Activated CD4-positive, alpha-beta memory T cell treated with anti-CD3 and anti-CD28 coated beads for 36 hours (primary cell): ENCODE measurements at regions not wholly inside any gene's neighbourhood (a gene's known extent, or its start where the extent isn't known, plus 50 kb on each side); places are given as distances from the start of the nearest gene placed in this dataset.

Source experiments
- CTCF ChIA-PET: fragments of 350-600 bp; sonication (Branson Sonifier 250); formaldehyde crosslinking; loops from one replicate; lab custom pipeline; 2021; ENCODE audit warnings: antibody characterized with exemption, inconsistent platforms; lab: Charles Lee
- POLR2A ChIA-PET: fragments of 350-600 bp; sonication (Branson Sonifier 250); formaldehyde crosslinking; loops from one replicate; lab custom pipeline; 2021; ENCODE audit warnings: antibody characterized with exemption; lab: Charles Lee
- DNase-seq: peaks from one replicate; pipeline ENCODE4 v3.0.0-alpha.2; 2020
- H3K27ac Mint-ChIP-seq: one replicate; pipeline ENCODE4 v1.8.0; 2021; ENCODE audit warnings: mixed read lengths
- H3K27me3 Mint-ChIP-seq: one replicate; pipeline ENCODE4 v1.8.0; 2021; ENCODE audit warnings: mixed read lengths
- H3K36me3 Mint-ChIP-seq: one replicate; pipeline ENCODE4 v1.8.0; 2021; ENCODE audit warnings: mixed read lengths
- H3K4me1 Mint-ChIP-seq: one replicate; pipeline ENCODE4 v1.8.0; 2021; ENCODE audit warnings: low read depth, mixed read lengths
- H3K4me3 Mint-ChIP-seq: one replicate; pipeline ENCODE4 v1.8.0; 2021; ENCODE audit warnings: mild to moderate bottlenecking, mixed read lengths
- H3K9me3 Mint-ChIP-seq: one replicate; pipeline ENCODE4 v1.8.0; 2021; ENCODE audit warnings: mixed read lengths
- intact Hi-C: fragments of 100-400 bp; cut with micrococcal nuclease; formaldehyde crosslinking; loops from one replicate; pipeline ENCODE4 v1.15.1; 2023

DNA sequence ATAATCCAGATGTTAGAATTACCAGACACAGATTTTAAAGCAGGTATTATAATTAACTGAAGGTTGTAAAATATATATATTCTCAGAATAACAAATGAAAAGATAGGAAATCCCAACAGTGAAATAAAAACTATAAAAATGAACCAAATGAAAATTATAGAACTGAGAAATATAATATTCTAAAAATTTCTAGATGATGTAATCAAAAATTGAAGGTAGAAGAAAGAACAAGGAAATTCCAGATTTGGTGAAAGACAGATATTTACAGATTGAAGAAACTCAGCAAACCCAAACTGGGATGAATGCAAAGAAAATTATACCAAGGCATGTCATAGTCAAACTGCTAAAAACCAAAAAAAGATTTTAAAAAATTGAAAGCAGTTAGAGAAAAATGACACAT lies 729.4 kb downstream of the MATN1 start:
- Mint-ChIP-seq H3K9me3 (peaks cover 21% of the 10 kb centered on the region), H3K36me3 (peaks cover 5% of the 10 kb centered on the region), H3K4me3 (no peak overlapping the region), H3K27me3 (peaks cover 2% of the 10 kb centered on the region), H3K4me1 (no peaks in the 10 kb centered on the region), H3K27ac (no peak overlapping the region)
- no peak for DNase-seq
- POLR2A ChIA-PET: no interaction called here
- CTCF ChIA-PET: no interaction called here
- intact Hi-C loops: no loop called here

DNA sequence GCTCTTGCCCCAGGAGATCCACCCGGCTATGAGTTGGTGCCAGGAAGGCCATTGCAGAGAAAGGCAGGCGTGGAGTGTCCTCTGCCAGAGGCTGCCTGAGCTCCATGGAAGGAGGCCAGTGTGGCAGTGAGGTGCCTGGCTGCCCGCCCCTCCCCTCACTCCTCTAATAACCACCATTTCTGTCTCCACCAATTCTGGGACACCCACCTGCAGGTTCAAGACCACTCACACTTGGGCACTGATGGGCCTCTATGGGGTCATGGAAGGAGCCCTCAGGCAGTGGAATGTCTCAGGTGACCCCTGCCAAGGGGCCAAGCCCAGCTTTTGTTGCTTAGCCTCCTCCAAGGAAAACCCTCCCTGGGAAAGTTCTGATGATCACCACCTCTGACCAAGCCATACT lies 731.6 kb downstream of the MATN1 start:
- Mint-ChIP-seq H3K27ac (no peak overlapping the region), H3K27me3 (peaks cover 2% of the 10 kb centered on the region), H3K4me1 (no peaks in the 10 kb centered on the region), H3K9me3 (peaks cover 21% of the 10 kb centered on the region), H3K36me3 (peaks cover 5% of the 10 kb centered on the region), H3K4me3 (no peak overlapping the region)
- CTCF ChIA-PET: no interaction called here
- intact Hi-C loops: no loop called here
- POLR2A ChIA-PET: no interaction called here
- no peak for DNase-seq

DNA sequence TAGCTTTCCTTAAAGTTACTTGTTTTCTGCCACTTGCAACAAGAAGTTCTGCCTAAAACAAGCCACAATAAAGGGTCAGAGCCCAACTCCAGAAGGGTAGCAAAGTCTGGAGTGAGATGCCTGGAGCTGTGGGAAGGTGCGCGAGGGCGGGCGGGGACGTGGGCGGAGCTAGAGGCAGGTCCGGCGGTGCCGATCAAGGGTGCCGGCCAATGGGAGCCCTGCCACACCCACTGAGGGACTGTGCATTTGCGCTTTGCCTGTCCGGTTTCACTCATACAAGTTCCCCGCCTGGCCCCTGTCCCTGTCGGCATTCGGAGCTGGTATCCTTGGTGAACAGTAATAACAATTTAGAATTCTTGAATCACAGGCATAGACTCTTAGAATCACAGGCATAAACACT lies 732.4 kb downstream of the MATN1 start:
- ChIA-PET CTCF (no interaction called here), POLR2A (no interaction called here)
- H3K4me1 Mint-ChIP-seq: no peaks in the 10 kb centered on the region
- peaks cover 21% of the 10 kb centered on the region for H3K9me3 Mint-ChIP-seq
- H3K4me3 Mint-ChIP-seq: no peak overlapping the region
- no peak for DNase-seq
- intact Hi-C loops: no loop called here
- H3K27me3 Mint-ChIP-seq: peaks cover 5% of the 10 kb centered on the region
- H3K36me3 Mint-ChIP-seq: peaks cover 5% of the 10 kb centered on the region
- H3K27ac Mint-ChIP-seq: no peak overlapping the region

DNA sequence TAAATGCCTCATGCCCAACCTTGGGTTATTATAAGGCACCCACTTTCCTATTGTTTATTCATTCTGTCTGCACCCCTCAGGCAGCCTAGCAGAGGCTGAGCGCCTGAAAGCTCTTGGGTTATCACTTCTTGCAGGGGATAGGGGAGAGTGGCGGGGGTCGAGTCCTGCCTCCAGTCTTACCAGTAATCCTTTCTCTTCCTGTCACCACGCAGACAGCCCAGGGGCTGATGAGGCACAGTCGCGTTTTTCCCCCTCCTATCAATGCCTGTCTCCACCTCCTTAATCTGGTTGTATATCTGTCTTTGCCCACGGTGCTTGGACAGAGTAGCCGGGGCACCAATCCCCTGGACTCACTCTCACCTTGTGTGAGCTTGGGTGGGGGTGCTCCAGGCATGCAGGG lies 733.1 kb downstream of the MATN1 start:
- CTCF ChIA-PET: no interaction called here
- Mint-ChIP-seq H3K9me3 (peaks cover 21% of the 10 kb centered on the region), H3K4me3 (no peak overlapping the region), H3K36me3 (peaks cover 5% of the 10 kb centered on the region), H3K27ac (no peak overlapping the region), H3K27me3 (peaks cover 6% of the 10 kb centered on the region), H3K4me1 (no peaks in the 10 kb centered on the region)
- intact Hi-C loops: no loop called here
- POLR2A ChIA-PET: interaction anchor here (0.6 kb wide), 1 partner anchor 279 kb away, joined by 3 read pairs; no protein-coding TSS in a partner anchor
- DNase-seq: no peak

DNA sequence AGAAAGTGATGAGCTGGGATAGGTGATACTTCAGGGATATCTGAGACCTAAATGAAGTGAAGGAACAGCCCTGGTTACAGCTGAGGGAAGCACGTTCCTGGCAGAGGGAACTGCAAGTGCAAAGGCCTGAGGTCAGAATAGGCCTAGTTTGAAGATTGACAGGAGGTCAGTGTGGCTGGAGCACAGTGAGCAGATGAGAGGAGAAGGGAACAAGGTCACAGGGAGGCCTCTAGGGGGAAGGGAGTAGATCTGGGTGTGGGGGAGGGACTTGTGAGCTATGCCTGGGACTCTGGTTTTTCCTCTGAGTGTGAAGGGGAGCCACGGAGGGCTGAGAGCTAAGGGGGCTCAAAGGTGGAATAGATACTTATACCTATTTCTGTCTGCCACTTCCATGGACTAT lies 736.4 kb downstream of the MATN1 start:
- H3K4me1 Mint-ChIP-seq: no peaks in the 10 kb centered on the region
- H3K36me3 Mint-ChIP-seq: no peaks in the 10 kb centered on the region
- POLR2A ChIA-PET: no interaction called here
- H3K27ac Mint-ChIP-seq: no peak overlapping the region
- no peak overlapping the region for H3K4me3 Mint-ChIP-seq
- no peak for DNase-seq
- intact Hi-C loops: no loop called here
- CTCF ChIA-PET: no interaction called here
- H3K27me3 Mint-ChIP-seq: peaks cover 13% of the 10 kb centered on the region
- H3K9me3 Mint-ChIP-seq: no peaks in the 10 kb centered on the region

DNA sequence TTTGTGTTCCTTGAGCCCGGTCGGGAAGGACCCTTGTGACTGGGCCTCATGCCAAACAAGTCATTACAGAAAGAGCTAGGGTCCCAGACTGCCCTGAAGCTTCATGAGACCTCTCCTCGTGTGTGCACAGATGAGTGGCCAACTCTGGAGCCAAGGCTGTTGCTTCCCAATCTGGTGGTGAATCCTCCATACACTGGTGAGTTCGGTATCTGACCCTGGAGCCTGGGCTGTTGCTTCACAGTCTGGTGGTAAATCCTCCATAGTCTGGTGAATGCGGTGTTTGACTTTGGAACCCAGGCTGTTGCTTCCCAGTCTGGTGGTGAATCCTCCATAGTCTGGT lies 737.8 kb downstream of the MATN1 start:
- H3K9me3 Mint-ChIP-seq: no peaks in the 10 kb centered on the region
- CTCF ChIA-PET: no interaction called here
- intact Hi-C loops: no loop called here
- no peaks in the 10 kb centered on the region for H3K36me3 Mint-ChIP-seq
- peaks cover 16% of the 10 kb centered on the region for H3K27me3 Mint-ChIP-seq
- DNase-seq: no peak
- H3K4me1 Mint-ChIP-seq: no peaks in the 10 kb centered on the region
- no peak overlapping the region for H3K27ac Mint-ChIP-seq
- POLR2A ChIA-PET: no interaction called here
- no peak overlapping the region for H3K4me3 Mint-ChIP-seq

DNA sequence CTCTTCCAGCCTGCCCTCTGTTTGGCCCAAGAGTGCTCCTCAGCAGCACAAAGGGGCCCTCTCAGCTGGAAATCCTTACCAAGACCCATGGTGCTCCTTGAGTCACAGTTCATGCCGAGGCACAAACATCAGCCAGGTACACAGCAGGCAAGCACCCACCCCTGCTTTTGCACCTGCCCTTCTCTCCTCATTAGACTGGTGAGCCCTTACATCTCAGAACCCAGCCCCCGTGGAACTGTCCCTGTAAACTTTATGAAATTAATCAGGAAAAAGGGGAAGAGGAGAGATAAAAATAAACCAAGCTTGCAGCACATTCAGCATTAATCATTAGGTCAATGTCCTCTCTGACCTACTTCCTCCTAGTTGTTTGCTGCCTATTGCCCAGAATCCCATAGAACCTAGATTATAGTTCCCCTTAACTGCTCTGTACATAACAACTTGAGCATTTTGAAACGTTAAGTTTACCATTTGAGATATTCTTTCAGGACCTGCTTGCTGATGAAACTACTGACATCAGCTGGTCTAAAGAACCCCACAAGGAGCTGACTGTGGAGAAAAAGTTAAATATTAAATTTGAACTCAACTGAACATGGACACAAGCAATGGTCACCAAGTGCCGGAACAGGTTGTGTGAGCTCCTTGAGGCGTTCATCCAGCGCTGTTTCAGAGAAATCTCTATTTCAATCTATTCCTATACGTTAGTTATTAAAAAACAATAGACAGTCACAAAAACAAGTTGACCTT lies 738.4 kb downstream of the MATN1 start:
- ChIA-PET POLR2A (no interaction called here), CTCF (no interaction called here)
- no peak for DNase-seq
- H3K36me3 Mint-ChIP-seq: no peaks in the 10 kb centered on the region
- no peaks in the 10 kb centered on the region for H3K9me3 Mint-ChIP-seq
- no peak overlapping the region for H3K27ac Mint-ChIP-seq
- no peak overlapping the region for H3K4me3 Mint-ChIP-seq
- H3K27me3 Mint-ChIP-seq: peaks cover 16% of the 10 kb centered on the region
- intact Hi-C loops: no loop called here
- H3K4me1 Mint-ChIP-seq: no peaks in the 10 kb centered on the region

DNA sequence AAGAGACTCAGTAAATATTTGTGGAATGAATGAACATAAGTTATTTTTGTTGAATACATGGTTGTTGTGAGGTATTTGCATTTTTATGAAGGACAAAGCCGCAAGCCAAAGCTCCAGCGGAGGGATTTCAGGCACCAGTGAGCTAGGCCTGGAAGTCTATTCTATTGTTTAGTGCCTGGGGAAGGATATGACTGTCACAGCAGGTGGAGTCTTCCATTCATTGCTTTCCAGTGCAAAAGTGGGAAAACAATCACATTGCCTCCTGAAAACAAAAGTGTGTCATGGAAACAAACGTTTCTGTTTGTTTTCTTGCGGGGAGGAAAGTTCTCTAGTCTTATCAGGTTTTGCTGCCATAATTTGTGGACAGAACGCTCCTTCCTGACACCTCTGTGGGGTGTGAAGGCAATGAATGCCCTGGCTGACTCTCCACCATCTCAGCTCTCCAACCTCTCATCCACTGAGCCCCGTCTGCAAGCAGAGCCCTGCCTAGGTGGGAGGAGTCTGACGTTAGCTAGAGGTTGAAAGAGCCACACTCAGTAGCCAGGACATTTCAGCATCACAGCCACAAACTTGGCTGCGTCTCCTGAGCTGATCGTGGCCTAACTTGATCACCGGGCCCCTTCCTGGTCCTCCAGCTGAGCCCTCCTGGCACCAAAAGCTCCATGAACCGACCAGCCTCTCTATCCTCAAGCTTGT lies 739.1 kb downstream of the MATN1 start:
- intact Hi-C loops: no loop called here
- CTCF ChIA-PET: no interaction called here
- H3K36me3 Mint-ChIP-seq: no peaks in the 10 kb centered on the region

DNA sequence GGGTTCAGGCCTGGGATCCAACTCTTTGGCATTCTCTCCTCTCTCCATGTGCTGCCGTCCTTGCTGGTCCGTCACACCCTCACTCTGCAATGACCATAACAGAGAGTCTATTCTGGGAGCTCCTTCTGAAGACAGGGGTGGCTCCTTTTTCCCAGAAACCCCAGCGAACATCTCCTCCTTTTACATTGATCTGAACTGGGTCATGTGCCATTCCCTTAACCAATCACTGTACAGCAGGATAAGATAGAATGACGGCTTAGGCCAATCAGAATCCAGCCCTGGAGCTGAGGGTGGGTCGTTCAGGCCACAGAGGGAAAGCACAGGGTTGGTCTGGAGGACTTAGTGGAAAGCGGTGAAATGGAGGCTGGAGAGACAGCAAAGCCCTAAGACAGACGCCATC lies 740.1 kb downstream of the MATN1 start:
- no peaks in the 10 kb centered on the region for H3K36me3 Mint-ChIP-seq
- ChIA-PET CTCF (no interaction called here), POLR2A (no interaction called here)
- H3K27ac Mint-ChIP-seq: no peak overlapping the region
- H3K9me3 Mint-ChIP-seq: no peaks in the 10 kb centered on the region
- no peak overlapping the region for H3K4me3 Mint-ChIP-seq
- no peak for DNase-seq
- intact Hi-C loops: no loop called here
- H3K4me1 Mint-ChIP-seq: no peaks in the 10 kb centered on the region
- H3K27me3 Mint-ChIP-seq: peaks cover 16% of the 10 kb centered on the region

More for the DNA sequence above, 739.1 kb downstream of the MATN1 start:
- Mint-ChIP-seq H3K4me3 (no peak overlapping the region), H3K27me3 (peaks cover 16% of the 10 kb centered on the region), H3K27ac (no peak overlapping the region), H3K9me3 (no peaks in the 10 kb centered on the region), H3K4me1 (no peaks in the 10 kb centered on the region)
- POLR2A ChIA-PET: no interaction called here
- no peak for DNase-seq

DNA sequence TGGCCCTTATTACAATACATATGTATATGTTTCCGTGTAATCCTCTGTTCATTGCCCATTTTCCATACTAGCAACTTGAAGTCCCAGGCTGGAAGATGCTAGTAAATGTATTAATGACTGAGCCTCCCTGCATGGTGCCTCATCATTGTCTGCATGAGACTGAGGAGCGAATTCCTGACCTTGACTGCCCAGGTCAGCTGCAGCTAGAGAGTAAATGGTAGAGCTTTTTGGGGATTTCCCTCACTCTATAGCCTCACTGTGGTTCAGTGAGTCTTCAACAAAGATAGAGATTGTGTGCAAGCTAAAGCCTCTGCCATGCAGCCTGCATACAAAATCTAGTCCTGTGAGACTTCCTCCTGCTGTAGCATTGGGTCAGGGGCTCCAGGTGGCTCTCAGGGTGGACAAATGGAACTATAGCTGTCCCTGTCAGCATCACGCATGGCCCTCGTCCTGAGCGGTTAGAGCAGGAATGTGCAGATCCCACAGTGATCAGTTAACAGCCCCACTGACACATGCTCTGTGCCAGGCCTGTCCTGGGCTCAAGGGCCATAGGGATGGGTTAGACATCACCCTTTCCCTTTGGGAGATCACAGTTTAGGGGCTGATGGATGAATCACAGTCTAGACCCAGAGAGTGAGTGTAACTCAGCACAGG lies 741.7 kb downstream of the MATN1 start:
- Mint-ChIP-seq H3K27me3 (peaks cover 18% of the 10 kb centered on the region), H3K27ac (no peak overlapping the region), H3K4me3 (no peak overlapping the region), H3K36me3 (no peaks in the 10 kb centered on the region), H3K4me1 (no peaks in the 10 kb centered on the region), H3K9me3 (peaks cover 5% of the 10 kb centered on the region)
- ChIA-PET POLR2A (no interaction called here), CTCF (no interaction called here)
- intact Hi-C loops: no loop called here
- no peak for DNase-seq

DNA sequence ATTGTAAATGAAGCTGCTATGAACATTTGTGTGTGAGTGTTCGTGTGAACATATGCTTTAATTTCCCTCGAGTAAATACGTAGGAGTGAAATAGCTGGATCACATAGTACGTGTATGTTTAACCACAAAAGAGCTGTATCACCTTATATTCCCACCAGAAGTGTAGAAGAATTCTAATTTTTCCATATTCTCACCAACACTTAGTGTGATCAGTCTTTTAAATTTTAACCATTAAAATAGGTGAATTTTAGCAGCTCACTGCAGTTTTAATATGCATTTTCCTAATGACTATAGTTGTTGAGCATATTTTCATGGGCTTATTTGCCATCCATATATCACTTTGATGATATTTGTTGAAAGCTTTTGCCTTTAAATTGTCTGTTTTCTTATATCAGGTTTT lies 741.2 kb downstream of the PTPRU start:
- Mint-ChIP-seq H3K9me3 (peaks cover 7% of the 10 kb centered on the region), H3K27ac (no peak overlapping the region), H3K27me3 (peaks cover 4% of the 10 kb centered on the region), H3K36me3 (no peaks in the 10 kb centered on the region), H3K4me1 (peaks cover 3% of the 10 kb centered on the region), H3K4me3 (no peak overlapping the region)
- POLR2A ChIA-PET: no interaction called here
- no peak for DNase-seq
- intact Hi-C loops: no loop called here
- CTCF ChIA-PET: no interaction called here

DNA sequence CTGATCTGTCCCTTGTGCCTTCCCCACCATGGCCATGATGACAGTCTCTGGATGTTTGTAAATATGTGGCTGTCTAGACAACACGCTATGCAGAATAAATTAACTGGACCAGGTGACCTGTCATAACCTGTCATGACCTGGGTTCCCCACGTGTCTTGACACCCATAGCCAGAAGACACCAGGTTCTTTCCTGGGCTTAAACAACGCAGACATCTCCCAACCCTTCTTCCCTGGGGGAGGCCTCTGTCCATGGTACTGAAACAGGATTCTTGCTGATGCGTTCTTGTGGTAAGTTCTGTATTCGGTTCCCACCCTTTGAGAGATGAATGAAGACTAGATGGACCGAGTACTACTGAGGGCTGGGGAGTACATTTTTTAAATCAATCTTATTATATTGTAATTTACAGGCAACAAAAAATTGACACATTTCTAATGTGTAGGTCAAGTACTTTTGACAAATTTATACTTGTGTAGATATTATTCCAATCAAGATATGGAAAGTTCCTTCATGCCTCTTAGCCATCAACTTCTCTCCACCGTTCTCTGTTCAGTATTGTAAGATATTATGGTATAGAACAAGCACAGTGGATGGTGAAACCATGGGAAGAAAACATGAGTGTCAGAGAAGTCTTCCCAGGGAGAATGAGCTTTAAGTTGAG lies 738.8 kb downstream of the PTPRU start:
- H3K9me3 Mint-ChIP-seq: peaks cover 7% of the 10 kb centered on the region
- H3K36me3 Mint-ChIP-seq: no peaks in the 10 kb centered on the region
- H3K4me3 Mint-ChIP-seq: no peak overlapping the region
- H3K4me1 Mint-ChIP-seq: peaks cover 3% of the 10 kb centered on the region
- peaks cover 9% of the 10 kb centered on the region for H3K27me3 Mint-ChIP-seq
- DNase-seq: no peak
- ChIA-PET CTCF (no interaction called here), POLR2A (no interaction called here)
- intact Hi-C loops: no loop called here
- no peak overlapping the region for H3K27ac Mint-ChIP-seq
